ENCODE measurements at regions not wholly inside any gene's neighbourhood (a gene's known extent, or its start where the extent isn't known, plus 50 kb on each side); places are given as distances from the start of the nearest gene placed in this dataset.
"Not testable (repeated sequence)": the region's sequence is repeated elsewhere in the genome, so short reads cannot be mapped to it uniquely, and the experiment has no call there.

DNA sequence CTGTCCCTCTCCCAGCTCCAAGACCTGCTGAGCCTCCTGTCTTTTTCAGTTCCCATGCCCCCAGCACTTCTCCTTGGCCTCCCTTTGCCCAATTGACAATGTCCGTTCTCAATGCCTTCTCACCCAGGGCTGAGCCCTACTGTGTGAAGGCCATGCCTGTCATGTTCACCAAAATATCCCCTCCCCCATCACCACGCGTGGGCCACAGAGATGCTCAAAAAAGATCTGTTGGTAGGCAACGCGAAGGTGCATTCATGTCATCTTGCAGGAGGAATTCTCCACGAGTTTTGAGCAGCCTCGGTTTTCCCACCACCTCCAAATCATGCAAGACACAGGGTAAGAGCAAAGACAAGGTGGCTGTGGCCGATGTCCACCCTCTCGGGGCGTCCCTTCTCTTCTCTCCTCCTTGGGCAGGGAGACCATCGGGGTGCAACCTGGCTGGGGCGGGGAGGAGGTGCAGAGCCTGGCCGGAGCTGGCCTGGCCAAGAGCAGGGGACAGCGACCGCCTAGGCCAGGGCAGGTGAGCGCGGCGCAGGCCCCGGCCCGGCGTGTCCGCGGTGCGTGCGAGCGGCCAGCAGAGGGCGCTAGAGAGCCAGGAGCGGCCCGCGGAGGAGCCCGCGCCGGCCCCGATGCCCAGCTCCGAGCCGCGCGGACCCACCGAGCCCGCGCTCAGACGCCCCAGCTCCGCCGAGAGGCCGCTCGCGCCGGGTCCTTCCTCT lies 56.3 kb upstream of the KRTAP5-11 start:
- H3K4me1 ChIP-seq; H3K27ac ChIP-seq; H3K27me3 ChIP-seq (ENCODE audit: low read depth); H3K36me3 ChIP-seq; H3K9me3 ChIP-seq; intact Hi-C loops (cut with DNase I): not testable (repeated sequence)
- peak in 1 of 2 donors; percentile 77 for ATAC-seq
- DNase-seq = peak; percentile 70
- TF ChIP-seq, protein P1, sequence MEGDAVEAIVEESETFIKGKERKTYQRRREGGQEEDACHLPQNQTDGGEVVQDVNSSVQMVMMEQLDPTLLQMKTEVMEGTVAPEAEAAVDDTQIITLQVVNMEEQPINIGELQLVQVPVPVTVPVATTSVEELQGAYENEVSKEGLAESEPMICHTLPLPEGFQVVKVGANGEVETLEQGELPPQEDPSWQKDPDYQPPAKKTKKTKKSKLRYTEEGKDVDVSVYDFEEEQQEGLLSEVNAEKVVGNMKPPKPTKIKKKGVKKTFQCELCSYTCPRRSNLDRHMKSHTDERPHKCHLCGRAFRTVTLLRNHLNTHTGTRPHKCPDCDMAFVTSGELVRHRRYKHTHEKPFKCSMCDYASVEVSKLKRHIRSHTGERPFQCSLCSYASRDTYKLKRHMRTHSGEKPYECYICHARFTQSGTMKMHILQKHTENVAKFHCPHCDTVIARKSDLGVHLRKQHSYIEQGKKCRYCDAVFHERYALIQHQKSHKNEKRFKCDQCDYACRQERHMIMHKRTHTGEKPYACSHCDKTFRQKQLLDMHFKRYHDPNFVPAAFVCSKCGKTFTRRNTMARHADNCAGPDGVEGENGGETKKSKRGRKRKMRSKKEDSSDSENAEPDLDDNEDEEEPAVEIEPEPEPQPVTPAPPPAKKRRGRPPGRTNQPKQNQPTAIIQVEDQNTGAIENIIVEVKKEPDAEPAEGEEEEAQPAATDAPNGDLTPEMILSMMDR (IDR thresholded peaks at IDR 0.05) = peak; percentile 58
- H3K4me3 ChIP-seq = peak overlapping the region; percentile 44

DNA sequence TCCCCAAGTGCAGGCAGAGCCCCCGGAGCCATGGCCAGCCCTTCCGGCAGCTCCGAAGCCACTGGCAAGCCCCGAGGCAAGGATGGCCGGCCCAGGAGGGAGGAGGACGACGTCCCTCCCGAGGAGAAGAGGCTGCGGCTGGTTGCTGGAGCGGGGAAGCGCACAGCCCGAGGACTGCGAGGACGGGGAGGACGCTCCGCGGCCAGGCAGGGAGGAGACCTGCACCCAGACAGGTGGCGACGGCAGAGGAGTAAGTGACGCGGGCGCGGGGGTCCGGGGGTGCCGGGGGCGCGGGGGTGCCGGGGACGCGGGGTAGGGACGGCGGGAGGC lies 56.8 kb upstream of the KRTAP5-11 start:
- ATAC-seq; H3K27ac ChIP-seq; H3K36me3 ChIP-seq; H3K9me3 ChIP-seq; H3K4me1 ChIP-seq; H3K27me3 ChIP-seq (ENCODE audit: low read depth); intact Hi-C loops (cut with DNase I): not testable (repeated sequence)
- TF ChIP-seq, protein P1 (IDR thresholded peaks at IDR 0.05) = peak; percentile 14
- DNase-seq = peak; percentile 46
- peak overlapping the region; percentile 44 for H3K4me3 ChIP-seq

- DNase-seq; H3K27me3 ChIP-seq (ENCODE audit: low read depth); H3K36me3 ChIP-seq; ATAC-seq; H3K4me3 ChIP-seq; H3K9me3 ChIP-seq; H3K27ac ChIP-seq; intact Hi-C loops (cut with DNase I); H3K4me1 ChIP-seq: not testable (repeated sequence)
These were observed 57.2 kb upstream of the KRTAP5-11 start for GRCh38 chr11:71639916-71640315.

DNA sequence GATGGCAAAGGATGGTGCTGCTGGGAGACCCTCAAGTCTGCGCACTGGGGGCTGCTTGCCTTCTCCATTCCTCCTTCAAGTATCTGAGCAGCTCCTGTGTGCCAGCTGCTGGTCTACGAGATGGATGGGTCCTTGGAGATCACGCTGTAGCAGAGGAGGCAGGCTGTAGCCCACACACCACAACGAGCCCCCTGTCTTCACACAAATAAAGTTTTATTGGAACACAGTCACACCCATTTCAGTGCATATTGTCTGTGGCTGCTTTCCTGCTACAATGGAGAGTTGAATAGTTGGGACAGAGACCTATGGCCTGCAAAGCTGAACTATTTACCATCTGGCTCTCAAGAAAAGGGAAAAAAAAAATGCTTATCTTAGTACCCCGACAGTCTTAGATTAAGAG lies 64.4 kb upstream of the KRTAP5-11 start:
- intact Hi-C loops (cut with DNase I) = not testable (repeated sequence)

DNA sequence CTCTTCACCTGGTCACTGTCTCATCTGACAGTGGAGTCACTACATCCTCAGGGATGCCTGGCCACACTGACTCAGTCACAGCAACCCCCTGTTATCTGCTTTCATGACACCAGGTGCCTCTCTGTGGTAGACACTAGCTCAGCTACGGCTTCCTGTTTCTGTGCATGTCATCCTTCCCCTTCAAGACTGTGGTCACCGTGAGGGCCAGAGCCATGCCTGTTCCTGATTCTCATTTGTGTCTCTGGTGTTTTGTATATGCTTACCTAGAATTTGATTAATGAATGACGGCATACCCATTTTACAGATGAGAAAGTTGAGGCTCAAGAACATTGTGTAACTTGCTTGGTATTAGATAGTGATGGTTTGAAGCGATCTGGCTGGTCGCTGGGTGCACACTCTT lies 70.3 kb upstream of the KRTAP5-11 start:
- H3K36me3 ChIP-seq; H3K4me1 ChIP-seq; H3K9me3 ChIP-seq; H3K4me3 ChIP-seq; H3K27ac ChIP-seq; H3K27me3 ChIP-seq (ENCODE audit: low read depth); DNase-seq; ATAC-seq; intact Hi-C loops (cut with DNase I): not testable (repeated sequence)

More for the DNA sequence above, 64.4 kb upstream of the KRTAP5-11 start:
- H3K9me3 ChIP-seq; DNase-seq; ATAC-seq; H3K27ac ChIP-seq; H3K4me1 ChIP-seq; H3K36me3 ChIP-seq; H3K4me3 ChIP-seq; H3K27me3 ChIP-seq (ENCODE audit: low read depth): not testable (repeated sequence)

DNA sequence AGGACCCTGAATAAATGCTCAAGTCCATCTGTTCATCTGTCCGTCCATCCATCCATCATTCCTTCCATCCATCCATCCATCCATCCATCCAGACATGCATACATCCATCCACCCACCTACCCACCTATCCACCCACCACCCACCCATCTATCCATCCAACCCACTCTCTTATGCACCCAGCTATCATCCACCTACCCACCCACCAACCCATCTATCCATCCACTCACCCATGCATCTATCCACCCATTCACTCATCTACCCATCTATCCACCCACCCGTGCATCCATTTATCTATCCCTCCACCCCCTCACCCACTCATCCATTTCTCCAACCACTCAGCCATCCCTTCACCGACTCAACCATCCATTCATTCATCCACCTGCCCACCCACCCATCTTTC lies 71.7 kb upstream of the KRTAP5-11 start:
- H3K27me3 ChIP-seq (ENCODE audit: low read depth); H3K36me3 ChIP-seq; H3K4me1 ChIP-seq; intact Hi-C loops (cut with DNase I); H3K9me3 ChIP-seq; H3K27ac ChIP-seq; H3K4me3 ChIP-seq; ATAC-seq; DNase-seq: not testable (repeated sequence)

GRCh38 chr11:71655041-71655440 lies 72.4 kb upstream of the KRTAP5-11 start:
- H3K9me3 ChIP-seq; H3K4me3 ChIP-seq; intact Hi-C loops (cut with DNase I); DNase-seq; H3K4me1 ChIP-seq; ATAC-seq; H3K36me3 ChIP-seq; H3K27me3 ChIP-seq (ENCODE audit: low read depth); H3K27ac ChIP-seq: not testable (repeated sequence)

GRCh38 chr11:71656513-71656912 lies 73.8 kb upstream of the KRTAP5-11 start:
- H3K9me3 ChIP-seq; H3K4me3 ChIP-seq; intact Hi-C loops (cut with DNase I); H3K4me1 ChIP-seq; ATAC-seq; H3K27ac ChIP-seq; H3K27me3 ChIP-seq (ENCODE audit: low read depth); DNase-seq; H3K36me3 ChIP-seq: not testable (repeated sequence)

- ATAC-seq; H3K36me3 ChIP-seq; H3K27me3 ChIP-seq (ENCODE audit: low read depth); H3K4me3 ChIP-seq; H3K4me1 ChIP-seq; H3K27ac ChIP-seq; intact Hi-C loops (cut with DNase I); H3K9me3 ChIP-seq; DNase-seq: not testable (repeated sequence)
These were observed 82.3 kb upstream of the KRTAP5-11 start for GRCh38 chr11:71664941-71665340.

GRCh38 chr11:71698110-71698509 lies 115.4 kb upstream of the KRTAP5-11 start:
- ATAC-seq, H3K9me3 ChIP-seq: not testable (repeated sequence)

GRCh38 chr11:71698961-71699360 lies 116.3 kb upstream of the KRTAP5-11 start:
- H3K4me3 ChIP-seq; H3K27ac ChIP-seq; H3K4me1 ChIP-seq; H3K36me3 ChIP-seq; H3K9me3 ChIP-seq; DNase-seq; H3K27me3 ChIP-seq (ENCODE audit: low read depth); intact Hi-C loops (cut with DNase I); ATAC-seq: not testable (repeated sequence)

More at GRCh38 chr11:71698110-71698509, 115.4 kb upstream of the KRTAP5-11 start:
- H3K27me3 ChIP-seq (ENCODE audit: low read depth); H3K36me3 ChIP-seq; H3K4me3 ChIP-seq; intact Hi-C loops (cut with DNase I); DNase-seq; H3K4me1 ChIP-seq; H3K27ac ChIP-seq: not testable (repeated sequence)

- H3K27ac ChIP-seq; H3K4me1 ChIP-seq; H3K36me3 ChIP-seq; H3K27me3 ChIP-seq (ENCODE audit: low read depth); H3K4me3 ChIP-seq; intact Hi-C loops (cut with DNase I); DNase-seq; ATAC-seq; H3K9me3 ChIP-seq: not testable (repeated sequence)
These were observed 119.0 kb upstream of the KRTAP5-11 start for GRCh38 chr11:71701435-71702291.
